T-helper 17 cell (primary cell): ENCODE measurements at regions not wholly inside any gene's neighbourhood (a gene's known extent, or its start where the extent isn't known, plus 50 kb on each side); places are given as distances from the start of the nearest gene placed in this dataset.
"Not testable (repeated sequence)": the region's sequence is repeated elsewhere in the genome, so short reads cannot be mapped to it uniquely, and the experiment has no call there.

Experiments
- ATAC-seq: fragments of 150-1000 bp; cut with Tn5 transposase; 2 replicates; pipeline ENCODE4 v1.10.0; 2021; ENCODE audit warnings: mild to moderate bottlenecking, moderate library complexity
- DNase-seq, 3 donors: peaks; one replicate each; pipeline versions ENCODE4 v3.0.0 to v3.0.0-alpha.2; 2020 to 2021
- H3K9me3 ChIP-seq: one replicate; pipeline ENCODE4 v1.7.0; 2013; ENCODE audit warnings: low read length, mild to moderate bottlenecking; ENCODE audit not compliant: control insufficient read depth, poor library complexity, severe bottlenecking
- H3K27ac Mint-ChIP-seq: one replicate; pipeline ENCODE4 v1.8.0; 2022; ENCODE audit warnings: mild to moderate bottlenecking, moderate library complexity, mixed read lengths
- H3K27me3 Mint-ChIP-seq: one replicate; pipeline ENCODE4 v1.8.0; 2022; ENCODE audit warnings: mixed read lengths
- H3K36me3 Mint-ChIP-seq: one replicate; pipeline ENCODE4 v1.8.0; 2022; ENCODE audit warnings: low read depth, mixed read lengths
- H3K4me1 Mint-ChIP-seq: one replicate; pipeline ENCODE4 v1.8.0; 2022; ENCODE audit warnings: mild to moderate bottlenecking, mixed read lengths
- H3K4me3 Mint-ChIP-seq: one replicate; pipeline ENCODE4 v1.8.0; 2022; ENCODE audit warnings: mild to moderate bottlenecking, moderate library complexity, mixed read lengths

DNA sequence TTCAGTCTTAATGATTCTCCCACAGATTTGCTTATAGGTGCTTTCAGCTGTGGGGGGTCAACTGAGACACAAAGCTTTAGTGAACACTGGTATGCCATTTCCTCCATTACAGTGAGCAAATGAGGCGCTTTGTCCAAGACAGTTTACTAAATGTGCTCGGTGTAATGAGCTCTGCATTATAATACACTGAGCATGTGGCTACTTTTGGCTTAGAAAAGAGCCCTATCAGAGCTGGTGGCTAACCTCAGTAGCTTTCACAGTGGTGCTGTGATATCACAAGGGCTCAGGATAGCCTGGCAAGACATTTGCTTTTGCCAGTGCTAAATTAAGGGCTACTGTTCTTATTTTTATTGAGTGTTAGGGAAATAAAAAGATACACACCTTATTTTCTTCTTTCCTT, 749.7 kb upstream of the ARPP21 start:
- Mint-ChIP-seq H3K36me3 (no peaks in the 10 kb centered on the region), H3K27me3 (no peaks in the 10 kb centered on the region), H3K27ac (no peak overlapping the region), H3K4me3 (no peak overlapping the region), H3K4me1 (no peaks in the 10 kb centered on the region)
- ATAC-seq (no peak), DNase-seq (no peak)
- H3K9me3 ChIP-seq: no peaks in the 10 kb centered on the region

DNA sequence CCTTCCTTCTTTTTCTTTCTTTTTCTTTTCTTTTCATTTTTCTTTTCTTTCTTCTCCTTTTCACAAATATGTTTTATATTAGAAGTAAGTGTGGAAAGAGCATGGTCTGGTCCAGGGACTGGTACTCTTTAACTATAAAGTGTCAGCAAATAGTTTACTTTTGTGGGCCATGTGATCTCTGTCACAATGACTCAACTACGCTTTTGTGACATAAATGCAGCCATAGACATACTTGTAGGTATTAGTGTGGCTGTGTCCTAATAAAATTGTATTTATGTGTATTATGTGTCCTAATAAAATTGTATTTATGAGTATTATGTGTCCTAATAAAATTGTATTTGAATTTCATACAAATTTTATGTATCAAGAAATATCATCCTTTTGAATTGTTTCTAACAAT, 749.1 kb upstream of the ARPP21 start:
- Mint-ChIP-seq H3K27me3 (no peaks in the 10 kb centered on the region), H3K27ac (no peak overlapping the region), H3K36me3 (no peaks in the 10 kb centered on the region), H3K4me3 (no peak overlapping the region), H3K4me1 (no peaks in the 10 kb centered on the region)
- ATAC-seq (no peak), DNase-seq (no peak)
- H3K9me3 ChIP-seq: no peaks in the 10 kb centered on the region

DNA sequence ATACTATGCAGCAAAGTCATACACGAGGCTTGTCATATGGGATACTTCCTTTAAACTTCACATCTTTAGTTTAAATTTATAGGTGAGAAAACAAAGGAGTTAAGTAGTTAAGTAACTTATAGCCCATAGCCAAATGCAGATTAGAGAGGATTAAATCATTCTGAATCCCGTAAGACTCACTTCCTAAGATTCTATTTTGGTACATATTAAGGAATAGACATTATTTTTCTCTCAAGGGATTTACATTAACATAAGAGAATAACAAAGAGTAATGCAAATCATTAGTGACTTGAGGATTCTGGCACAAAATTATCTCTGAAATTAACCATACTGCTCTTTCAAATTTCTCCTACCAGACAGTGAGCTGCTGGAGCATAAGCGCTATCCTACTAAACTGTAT, 747.4 kb upstream of the ARPP21 start:
- DNase-seq (no peak), ATAC-seq (no peak)
- no peak overlapping the region for H3K4me3 Mint-ChIP-seq
- no peak overlapping the region for H3K27ac Mint-ChIP-seq
- no peaks in the 10 kb centered on the region for H3K9me3 ChIP-seq
- H3K36me3 Mint-ChIP-seq: no peaks in the 10 kb centered on the region
- no peaks in the 10 kb centered on the region for H3K27me3 Mint-ChIP-seq
- no peaks in the 10 kb centered on the region for H3K4me1 Mint-ChIP-seq

- no peaks in the 10 kb centered on the region for H3K36me3 Mint-ChIP-seq
- H3K27me3 Mint-ChIP-seq: no peaks in the 10 kb centered on the region
- H3K4me3 Mint-ChIP-seq: no peak overlapping the region
- ATAC-seq: no peak
- no peak overlapping the region for H3K27ac Mint-ChIP-seq
- H3K4me1 Mint-ChIP-seq: no peaks in the 10 kb centered on the region
- peaks cover 2% of the 10 kb centered on the region for H3K9me3 ChIP-seq
- DNase-seq: no peak
Measured at GRCh38 chr3:34895841-34896240, 743.5 kb upstream of the ARPP21 start.

GRCh38 chr3:34909679-34910078, 729.6 kb upstream of the ARPP21 start:
- H3K4me1 Mint-ChIP-seq, H3K36me3 Mint-ChIP-seq, H3K9me3 ChIP-seq, H3K27me3 Mint-ChIP-seq, H3K27ac Mint-ChIP-seq, DNase-seq, H3K4me3 Mint-ChIP-seq, ATAC-seq: not testable (repeated sequence)

DNA sequence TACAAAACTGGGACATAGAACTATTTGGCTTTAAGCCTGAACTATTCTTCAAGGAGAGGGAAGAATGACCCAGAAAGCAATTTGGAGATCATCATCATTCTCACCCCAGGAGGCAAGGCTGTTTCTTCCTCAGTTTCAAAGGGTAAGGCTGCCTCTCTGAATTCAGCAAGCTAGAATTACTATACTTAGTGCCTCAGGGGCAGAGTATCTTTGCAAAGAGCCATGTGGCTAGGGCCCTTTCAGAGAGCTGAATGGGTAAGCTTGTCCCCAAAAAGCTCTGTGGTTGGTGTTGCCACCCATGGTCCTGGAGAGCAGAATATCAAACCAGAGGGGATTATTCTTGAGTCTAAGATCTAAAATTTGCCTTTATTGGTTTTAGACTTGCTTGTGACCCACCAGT, 720.3 kb upstream of the ARPP21 start:
- H3K27ac Mint-ChIP-seq: no peak overlapping the region
- H3K4me3 Mint-ChIP-seq: no peak overlapping the region
- no peaks in the 10 kb centered on the region for H3K9me3 ChIP-seq
- DNase-seq (no peak), ATAC-seq (no peak)
- H3K27me3 Mint-ChIP-seq: no peaks in the 10 kb centered on the region
- no peaks in the 10 kb centered on the region for H3K4me1 Mint-ChIP-seq
- H3K36me3 Mint-ChIP-seq: no peaks in the 10 kb centered on the region

DNA sequence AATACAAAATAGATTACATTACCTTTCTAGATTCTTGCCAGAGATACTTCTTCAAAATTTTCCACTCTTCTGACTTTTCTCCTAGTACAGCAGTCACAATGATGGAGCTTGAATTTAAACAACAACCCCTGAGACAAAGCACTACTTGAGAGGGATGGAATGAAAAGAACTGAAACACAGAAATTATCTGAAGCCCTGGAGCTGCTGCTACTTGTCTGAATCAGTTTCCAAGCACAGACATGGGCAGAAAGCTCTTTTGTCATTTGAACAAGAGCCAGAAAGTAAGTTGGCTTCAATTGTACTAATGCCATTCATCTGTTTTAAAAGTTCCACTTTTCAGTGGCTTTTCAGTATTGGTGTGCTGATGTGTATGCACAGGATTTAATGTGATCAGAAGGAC, 718.5 kb upstream of the ARPP21 start:
- DNase-seq (no peak), ATAC-seq (no peak)
- no peaks in the 10 kb centered on the region for H3K27me3 Mint-ChIP-seq
- H3K4me1 Mint-ChIP-seq: no peaks in the 10 kb centered on the region
- H3K9me3 ChIP-seq: no peaks in the 10 kb centered on the region
- H3K27ac Mint-ChIP-seq: no peak overlapping the region
- H3K4me3 Mint-ChIP-seq: no peak overlapping the region
- no peaks in the 10 kb centered on the region for H3K36me3 Mint-ChIP-seq

GRCh38 chr3:34924961-34925360, 714.4 kb upstream of the ARPP21 start:
- no peak for DNase-seq

GRCh38 chr3:34925851-34926250, 713.5 kb upstream of the ARPP21 start:
- Mint-ChIP-seq H3K27ac (no peak overlapping the region), H3K36me3 (no peaks in the 10 kb centered on the region), H3K4me3 (no peak overlapping the region), H3K27me3 (no peaks in the 10 kb centered on the region), H3K4me1 (no peaks in the 10 kb centered on the region)
- H3K9me3 ChIP-seq: no peaks in the 10 kb centered on the region
- DNase-seq: no peak
- ATAC-seq: no peak

More at GRCh38 chr3:34924961-34925360, 714.4 kb upstream of the ARPP21 start:
- Mint-ChIP-seq H3K27me3 (no peaks in the 10 kb centered on the region), H3K4me1 (no peaks in the 10 kb centered on the region), H3K27ac (no peak overlapping the region), H3K36me3 (no peaks in the 10 kb centered on the region), H3K4me3 (no peak overlapping the region)
- H3K9me3 ChIP-seq: no peaks in the 10 kb centered on the region
- no peak for ATAC-seq

DNA sequence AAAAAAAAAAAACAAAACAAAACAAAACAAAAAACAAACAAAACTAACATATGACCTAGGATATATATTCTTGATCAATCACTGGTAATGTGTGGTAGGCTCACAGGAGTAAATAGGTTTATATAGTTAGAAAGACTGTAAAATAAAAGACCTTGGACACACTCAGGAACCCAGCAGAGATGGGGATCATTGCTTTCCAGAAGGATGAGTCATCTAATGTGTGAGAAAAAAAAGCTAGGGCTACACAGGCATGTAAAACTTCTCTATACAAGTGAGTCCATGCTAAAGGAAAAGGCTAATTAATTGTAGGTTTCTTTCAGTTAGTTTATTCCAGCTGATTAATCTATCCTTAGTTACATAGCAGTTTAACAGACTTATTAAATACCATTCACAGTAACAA, 710.3 kb upstream of the ARPP21 start:
- DNase-seq (no peak), ATAC-seq (no peak)
- Mint-ChIP-seq H3K27me3 (no peaks in the 10 kb centered on the region), H3K4me3 (no peak overlapping the region), H3K4me1 (no peaks in the 10 kb centered on the region), H3K27ac (no peak overlapping the region), H3K36me3 (no peaks in the 10 kb centered on the region)
- H3K9me3 ChIP-seq: no peaks in the 10 kb centered on the region

DNA sequence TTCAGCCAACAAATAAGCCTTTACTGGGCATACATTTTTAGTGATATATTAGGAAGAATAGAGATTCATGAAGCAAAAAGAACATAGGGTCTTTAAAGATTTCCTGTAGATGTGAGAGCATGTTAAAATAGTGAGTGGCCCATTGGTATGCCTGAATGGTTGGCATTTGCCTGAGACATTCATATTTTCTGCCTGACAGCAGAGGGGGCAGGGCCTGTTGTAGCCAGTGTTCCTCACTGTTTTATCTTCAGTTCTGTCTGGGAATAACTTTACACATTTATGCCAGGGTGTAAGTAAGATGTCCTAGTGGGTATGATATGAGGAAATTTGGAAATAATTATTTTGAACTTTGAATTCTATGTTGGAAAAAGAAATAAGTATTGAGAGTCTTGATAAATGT, 704.7 kb upstream of the ARPP21 start:
- DNase-seq (no peak), ATAC-seq (no peak)
- no peak overlapping the region for H3K4me3 Mint-ChIP-seq
- H3K9me3 ChIP-seq: no peaks in the 10 kb centered on the region
- no peaks in the 10 kb centered on the region for H3K36me3 Mint-ChIP-seq
- no peak overlapping the region for H3K27ac Mint-ChIP-seq
- H3K27me3 Mint-ChIP-seq: no peaks in the 10 kb centered on the region
- H3K4me1 Mint-ChIP-seq: no peaks in the 10 kb centered on the region

- Mint-ChIP-seq H3K27ac (no peak overlapping the region), H3K4me1 (no peaks in the 10 kb centered on the region), H3K36me3 (no peaks in the 10 kb centered on the region), H3K4me3 (no peak overlapping the region), H3K27me3 (no peaks in the 10 kb centered on the region)
- DNase-seq (no peak), ATAC-seq (no peak)
- H3K9me3 ChIP-seq: no peaks in the 10 kb centered on the region
Measured at GRCh38 chr3:34938784-34939183, 700.5 kb upstream of the ARPP21 start.

GRCh38 chr3:34942256-34942655, 697.1 kb upstream of the ARPP21 start:
- no peaks in the 10 kb centered on the region for H3K36me3 Mint-ChIP-seq
- DNase-seq (no peak), ATAC-seq (no peak)
- no peak overlapping the region for H3K4me3 Mint-ChIP-seq
- no peak overlapping the region for H3K27ac Mint-ChIP-seq
- no peaks in the 10 kb centered on the region for H3K9me3 ChIP-seq
- H3K4me1 Mint-ChIP-seq: no peaks in the 10 kb centered on the region
- H3K27me3 Mint-ChIP-seq: no peaks in the 10 kb centered on the region

GRCh38 chr3:34947834-34948233, 691.5 kb upstream of the ARPP21 start:
- no peaks in the 10 kb centered on the region for H3K9me3 ChIP-seq
- DNase-seq (no peak), ATAC-seq (no peak)
- Mint-ChIP-seq H3K27ac (no peak overlapping the region), H3K4me1 (no peaks in the 10 kb centered on the region), H3K36me3 (no peaks in the 10 kb centered on the region), H3K4me3 (no peak overlapping the region), H3K27me3 (no peaks in the 10 kb centered on the region)

- no peaks in the 10 kb centered on the region for H3K36me3 Mint-ChIP-seq
- H3K27ac Mint-ChIP-seq: no peak overlapping the region
- H3K27me3 Mint-ChIP-seq: no peaks in the 10 kb centered on the region
- no peak for ATAC-seq
- H3K4me1 Mint-ChIP-seq: no peaks in the 10 kb centered on the region
- DNase-seq: no peak
- H3K9me3 ChIP-seq: no peaks in the 10 kb centered on the region
- no peak overlapping the region for H3K4me3 Mint-ChIP-seq
Measured at GRCh38 chr3:34948517-34948916, 690.8 kb upstream of the ARPP21 start.
